Ovary (tissue), 3 donors: ENCODE measurements at regions not wholly inside any gene's neighbourhood (a gene's known extent, or its start where the extent isn't known, plus 50 kb on each side); places are given as distances from the start of the nearest gene placed in this dataset.

ENCODE experiments used
- POLR2A ChIP-seq: fragments of 450-650 bp; IDR thresholded peaks from one replicate; pipeline ENCODE4 v1.6.1; 2017; ENCODE audit warnings: antibody characterized with exemption, mild to moderate bottlenecking, moderate library complexity
- TF ChIP-seq, protein P1 (sequence below), 3 donors: fragments of 450-650 bp in 2 of 3; fragments of 200-600 bp in 1 of 3; IDR thresholded peaks; one replicate each; pipeline versions ENCODE4 v1.5.1 to v1.8.0; 2016 to 2022; ENCODE audit warnings: antibody characterized with exemption in 3 of 3, mild to moderate bottlenecking in 1 of 3
- donor health status: DM: no; HTN: no; CAD: no.

DNA sequence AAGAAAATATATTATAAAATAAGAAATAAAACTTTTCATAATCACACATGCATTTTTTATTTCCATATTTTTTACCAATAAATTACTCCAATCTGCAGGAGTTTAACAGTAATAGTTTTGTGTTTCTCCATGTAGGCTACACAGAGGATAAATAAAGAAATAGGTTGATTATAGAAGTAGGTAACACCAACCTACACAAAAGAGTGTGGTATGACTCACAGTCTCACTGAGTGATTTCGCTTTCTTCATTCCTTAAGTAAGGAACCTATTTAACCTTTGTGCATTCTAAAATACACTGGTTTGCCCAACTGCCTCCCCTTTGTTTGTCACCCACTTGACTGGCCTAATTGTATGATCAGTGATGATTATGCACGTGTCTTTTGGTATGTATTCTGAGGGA is 244.2 kb upstream of the RIMS1 start:
- TF ChIP-seq POLR2A, result no peak
- TF ChIP-seq, protein P1, sequence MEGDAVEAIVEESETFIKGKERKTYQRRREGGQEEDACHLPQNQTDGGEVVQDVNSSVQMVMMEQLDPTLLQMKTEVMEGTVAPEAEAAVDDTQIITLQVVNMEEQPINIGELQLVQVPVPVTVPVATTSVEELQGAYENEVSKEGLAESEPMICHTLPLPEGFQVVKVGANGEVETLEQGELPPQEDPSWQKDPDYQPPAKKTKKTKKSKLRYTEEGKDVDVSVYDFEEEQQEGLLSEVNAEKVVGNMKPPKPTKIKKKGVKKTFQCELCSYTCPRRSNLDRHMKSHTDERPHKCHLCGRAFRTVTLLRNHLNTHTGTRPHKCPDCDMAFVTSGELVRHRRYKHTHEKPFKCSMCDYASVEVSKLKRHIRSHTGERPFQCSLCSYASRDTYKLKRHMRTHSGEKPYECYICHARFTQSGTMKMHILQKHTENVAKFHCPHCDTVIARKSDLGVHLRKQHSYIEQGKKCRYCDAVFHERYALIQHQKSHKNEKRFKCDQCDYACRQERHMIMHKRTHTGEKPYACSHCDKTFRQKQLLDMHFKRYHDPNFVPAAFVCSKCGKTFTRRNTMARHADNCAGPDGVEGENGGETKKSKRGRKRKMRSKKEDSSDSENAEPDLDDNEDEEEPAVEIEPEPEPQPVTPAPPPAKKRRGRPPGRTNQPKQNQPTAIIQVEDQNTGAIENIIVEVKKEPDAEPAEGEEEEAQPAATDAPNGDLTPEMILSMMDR (IDR thresholded peaks at IDR 0.05), result no peak
